ENCODE measurements at regions not wholly inside any gene's neighbourhood (a gene's known extent, or its start where the extent isn't known, plus 50 kb on each side); places are given as distances from the start of the nearest gene placed in this dataset.
"Not testable (repeated sequence)": the region's sequence is repeated elsewhere in the genome, so short reads cannot be mapped to it uniquely, and the experiment has no call there.

DNA sequence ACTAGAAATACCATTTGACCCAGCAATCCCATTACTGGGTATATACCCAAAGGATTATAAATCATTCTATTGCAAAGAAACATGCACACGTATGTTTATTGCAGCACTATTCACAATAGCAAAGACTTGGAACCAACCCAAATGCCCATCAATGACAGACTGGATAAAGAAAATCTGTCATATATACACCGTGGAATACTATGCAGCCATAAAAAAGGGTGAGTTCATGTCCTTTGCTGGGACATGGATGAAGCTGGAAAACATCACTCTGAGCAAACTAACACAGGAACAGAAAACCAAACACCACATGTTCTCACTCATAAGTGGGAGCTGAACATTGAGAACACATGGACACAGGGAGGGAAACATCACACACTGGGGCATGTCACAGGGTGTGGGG, 180.7 kb upstream of the IRX4 start:
- DNase-seq: not testable (repeated sequence)

DNA sequence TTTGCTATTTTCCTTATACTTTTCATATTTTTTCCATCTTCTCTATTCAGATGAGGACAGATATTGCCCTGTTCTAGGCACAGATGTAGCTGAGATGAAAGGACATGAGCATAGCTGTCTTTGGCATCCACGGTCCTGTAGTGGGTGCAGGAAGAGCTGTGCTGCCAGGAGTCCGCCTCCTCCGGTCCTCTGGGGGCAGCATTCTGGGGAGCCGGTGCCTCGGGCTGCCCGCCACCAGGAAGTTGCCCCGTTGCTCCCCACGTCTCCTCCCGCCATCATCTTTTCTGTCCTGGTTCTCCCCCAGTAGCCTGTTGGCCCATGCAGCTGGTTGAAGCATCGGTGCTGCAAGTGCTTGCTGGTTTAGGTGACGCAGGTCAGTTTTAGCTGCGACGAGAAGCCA, 170.0 kb upstream of the IRX4 start:
- no peak for DNase-seq

DNA sequence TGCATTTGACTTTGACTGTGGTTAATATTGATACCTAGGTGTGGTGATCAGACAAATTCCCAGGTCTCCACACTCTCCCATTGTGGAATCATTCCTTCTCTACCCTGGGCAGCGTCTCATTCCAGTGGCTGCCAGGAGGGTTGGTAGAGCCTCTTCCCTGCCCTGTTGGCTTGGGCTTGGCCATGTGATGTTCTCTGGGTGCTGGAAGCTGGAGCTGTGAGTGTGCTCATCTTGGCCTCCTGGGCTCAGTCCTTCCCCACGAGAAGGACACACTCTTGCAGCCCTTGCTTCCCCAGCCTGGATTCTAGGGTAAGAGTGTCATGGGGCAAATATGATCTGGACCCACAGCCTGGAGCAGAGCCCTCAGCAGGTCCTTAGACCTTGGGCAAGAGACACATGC, 167.2 kb upstream of the IRX4 start:
- DNase-seq: no peak

- DNase-seq: no peak
These were observed 165.9 kb upstream of the IRX4 start for GRCh38 chr5:2048664-2049063.

- DNase-seq: no peak
These were observed 164.7 kb upstream of the IRX4 start for GRCh38 chr5:2047341-2047927.

DNA sequence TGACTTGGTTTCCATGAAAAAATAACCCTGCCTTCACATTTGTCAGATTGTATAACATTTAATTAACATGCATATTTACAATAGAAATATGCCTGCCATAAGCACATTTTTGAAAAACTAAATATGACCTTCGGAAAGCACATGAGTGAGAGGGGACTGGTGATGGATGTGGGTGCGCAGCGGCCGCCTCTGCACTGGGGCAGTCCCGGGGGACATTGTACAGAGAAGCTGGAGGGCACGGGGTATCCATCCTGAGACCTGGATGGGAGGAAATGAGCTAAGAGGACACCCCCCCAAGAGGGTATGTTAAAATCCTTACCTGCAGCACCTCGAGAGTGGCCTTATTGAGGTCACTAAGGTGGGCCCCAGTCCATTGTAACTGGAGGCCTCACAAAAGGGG, 161.3 kb upstream of the IRX4 start:
- DNase-seq: no peak

- DNase-seq: no peak
These were observed 156.4 kb upstream of the IRX4 start for GRCh38 chr5:2039180-2039531.

GRCh38 chr5:2038321-2039179, 155.8 kb upstream of the IRX4 start:
- peak; percentile 44 for DNase-seq

DNA sequence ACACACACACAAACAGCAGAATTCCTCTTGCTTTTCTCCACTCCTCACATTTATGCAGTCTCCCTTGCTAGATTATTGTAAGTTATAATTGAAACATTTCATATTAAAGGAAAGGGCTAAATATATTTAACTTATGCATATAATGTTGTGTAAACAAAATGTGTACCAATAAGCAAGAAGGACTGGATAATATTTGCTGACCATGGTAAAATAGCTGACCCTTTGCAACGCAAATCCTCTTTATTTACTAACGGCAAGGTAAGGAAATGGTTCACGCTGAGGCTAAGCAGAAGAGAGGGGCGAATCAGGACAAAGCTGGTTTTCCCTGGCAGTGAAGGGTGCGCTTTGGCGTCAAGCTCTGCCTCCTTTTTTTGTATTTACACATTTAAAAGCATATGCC, 154.2 kb upstream of the IRX4 start:
- no peak for DNase-seq

DNA sequence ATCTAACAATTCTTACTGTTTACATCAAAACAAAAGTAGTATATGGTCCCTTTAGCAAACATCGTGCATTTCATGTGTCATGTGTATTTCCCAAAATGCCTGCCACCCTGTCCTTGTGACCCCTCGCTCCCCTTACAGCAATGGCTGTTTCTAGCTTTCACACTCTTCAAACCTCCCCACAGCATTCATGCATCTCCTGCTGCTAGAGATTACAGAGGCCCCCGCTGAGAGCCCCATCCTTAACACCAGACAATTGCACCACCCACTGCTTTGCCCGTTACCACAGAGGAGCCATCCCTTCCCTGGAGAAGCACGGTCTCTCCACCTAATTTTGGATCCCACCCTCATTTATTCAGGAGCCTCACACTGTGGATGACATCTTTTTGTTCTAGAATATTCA, 149.7 kb upstream of the IRX4 start:
- no peak for DNase-seq

GRCh38 chr5:2031581-2031980, 148.9 kb upstream of the IRX4 start:
- no peak for DNase-seq

GRCh38 chr5:2030131-2030530, 147.4 kb upstream of the IRX4 start:
- DNase-seq: no peak

DNA sequence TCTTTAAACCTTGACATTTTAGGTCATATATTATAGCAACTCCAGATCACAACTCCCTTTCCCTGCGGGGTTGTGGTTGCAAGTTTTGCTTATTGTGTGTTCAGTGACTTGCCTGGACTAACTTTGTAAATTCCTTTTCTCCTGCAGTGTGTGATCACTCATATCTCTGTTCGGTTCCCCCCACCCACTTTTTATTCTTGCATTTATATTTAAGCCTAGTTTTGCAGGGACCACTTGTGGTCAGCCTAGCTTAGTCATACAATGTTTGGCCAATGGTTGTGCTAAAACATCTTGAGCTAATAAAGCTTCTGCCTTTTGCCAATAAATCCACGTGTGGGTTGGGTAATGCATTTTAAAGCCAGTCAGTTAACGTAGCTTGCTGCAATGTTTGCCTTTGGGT, 146.5 kb upstream of the IRX4 start:
- no peak for DNase-seq

DNA sequence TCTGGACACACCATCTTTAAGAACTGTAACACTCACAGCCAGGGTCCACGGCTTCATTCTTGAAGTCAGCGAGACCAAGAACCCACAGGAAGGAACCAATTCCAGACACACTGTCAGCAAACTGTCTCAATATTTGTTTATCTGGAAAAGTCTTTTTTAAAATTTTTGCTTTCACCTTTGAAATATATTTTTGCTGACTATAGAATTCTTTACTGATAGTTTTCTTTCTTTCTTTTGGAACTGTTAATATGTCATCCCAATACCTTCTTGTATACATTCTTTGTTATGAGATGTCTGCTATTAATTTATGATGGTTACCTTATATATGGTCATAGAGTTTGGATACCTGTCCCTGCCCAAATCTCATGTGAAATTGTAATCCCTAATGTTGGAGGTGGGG, 145.1 kb upstream of the IRX4 start:
- no peak for DNase-seq

DNA sequence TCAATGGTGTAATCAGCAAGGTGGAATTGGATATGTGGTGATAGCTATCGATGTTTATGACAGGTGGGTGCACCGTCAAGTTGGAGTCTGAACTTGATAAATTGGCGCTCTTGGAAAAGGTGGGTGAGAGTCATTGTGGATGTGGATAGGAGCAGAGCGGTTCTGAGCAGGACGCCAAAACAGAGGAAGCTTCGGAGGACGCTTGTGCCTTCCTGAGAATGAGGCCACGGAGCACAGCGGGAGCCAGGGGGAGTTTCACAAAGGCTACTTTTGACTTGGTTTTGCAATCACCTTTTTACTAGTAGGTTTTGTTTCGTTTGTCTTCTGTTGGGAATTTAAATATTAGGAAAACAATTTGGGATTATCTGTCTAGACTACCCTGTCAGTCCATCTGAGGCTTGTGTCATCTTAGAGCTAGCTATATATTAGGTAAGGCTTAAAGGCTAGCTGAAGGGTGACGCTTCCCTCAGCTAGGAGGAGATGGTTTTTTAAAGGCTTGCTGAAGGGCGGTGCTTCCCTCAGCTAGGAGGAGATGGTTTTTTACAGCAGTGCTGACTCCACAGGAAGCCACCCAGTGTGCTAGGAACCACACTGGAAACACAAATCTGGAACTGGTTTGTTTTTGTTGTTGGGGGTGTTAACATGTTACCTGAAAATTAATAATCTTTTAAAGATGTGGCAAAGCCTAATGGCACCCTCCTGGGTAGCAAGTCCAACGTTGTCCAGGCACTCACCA, 142.4 kb upstream of the IRX4 start:
- no peak for DNase-seq

DNA sequence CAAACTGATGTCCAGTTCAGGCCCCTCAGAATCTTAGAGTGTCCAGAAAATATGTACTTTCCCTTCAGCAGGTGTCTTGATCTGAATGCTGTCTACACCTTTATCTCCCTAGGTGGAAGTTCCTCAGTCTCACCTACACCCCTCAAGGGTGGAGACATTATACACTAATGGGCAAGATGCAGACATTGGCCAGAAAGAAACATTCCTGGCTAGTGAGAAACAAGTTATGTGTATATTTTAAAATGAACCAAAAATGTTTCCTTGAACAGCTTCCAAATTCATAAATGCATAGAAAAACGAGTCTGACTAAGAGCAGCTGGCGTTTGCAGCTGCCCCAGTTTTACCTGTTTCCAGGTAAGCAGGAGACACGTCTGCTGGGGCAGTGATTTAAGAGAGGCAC, 140.5 kb upstream of the IRX4 start:
- no peak for DNase-seq

DNA sequence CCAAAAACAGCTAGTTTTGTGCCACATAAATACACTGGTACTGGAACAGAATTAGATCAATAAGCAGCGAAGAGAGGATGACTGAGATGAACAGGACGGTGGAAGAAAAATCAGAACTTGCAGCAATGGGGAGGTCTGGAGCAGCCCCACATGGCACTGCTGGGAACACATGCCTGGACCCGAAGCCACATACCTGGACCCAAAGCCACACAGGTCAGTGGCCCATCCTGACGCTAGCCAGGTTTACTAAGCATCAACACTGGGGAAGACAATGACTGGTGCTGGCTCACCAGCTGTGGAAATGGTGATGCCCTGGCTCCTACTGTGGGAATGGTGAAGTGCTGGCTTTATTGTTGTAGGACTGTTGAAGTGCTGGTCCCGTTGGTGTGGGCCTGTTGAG, 139.7 kb upstream of the IRX4 start:
- DNase-seq: no peak

GRCh38 chr5:2021484-2022176, 138.9 kb upstream of the IRX4 start:
- no peak for DNase-seq

DNA sequence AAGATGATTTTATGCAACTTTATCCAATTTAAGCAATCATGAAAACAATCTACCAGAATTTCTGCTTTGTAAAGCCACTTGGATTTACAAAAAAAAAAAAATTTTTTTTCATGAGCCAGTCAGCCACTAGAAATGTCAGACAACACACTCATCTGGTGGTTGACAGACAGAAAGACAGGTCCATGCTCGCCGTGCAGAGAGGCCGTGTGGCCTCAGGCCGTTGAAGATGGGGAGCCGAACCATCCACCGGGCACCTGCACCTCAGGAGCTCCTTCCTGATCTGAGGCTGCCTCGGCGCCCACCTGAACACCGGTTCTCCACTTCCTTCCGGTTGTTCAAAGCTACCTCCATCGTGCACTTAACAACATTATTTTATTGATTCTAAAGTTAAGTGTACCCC, 138.0 kb upstream of the IRX4 start:
- DNase-seq: no peak

- no peak for DNase-seq
These were observed 137.0 kb upstream of the IRX4 start for GRCh38 chr5:2019716-2020115.

DNA sequence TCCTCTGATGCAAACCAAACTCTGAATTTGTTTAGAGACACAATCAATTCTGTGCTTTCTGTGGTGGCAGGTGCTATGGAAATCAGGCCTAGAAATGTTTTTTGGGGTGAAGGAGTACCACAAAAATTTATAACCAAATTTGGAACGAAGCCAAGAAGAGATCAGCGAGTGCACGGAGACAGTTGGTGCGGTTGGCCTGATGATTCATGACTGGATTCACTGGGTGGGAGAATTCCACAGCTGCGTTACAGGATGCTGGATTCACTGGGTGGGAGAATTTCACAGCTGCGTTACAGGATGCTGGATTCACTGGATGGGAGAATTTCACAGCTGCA, 135.6 kb upstream of the IRX4 start:
- DNase-seq: no peak

- DNase-seq: peak; percentile 37
These were observed 135.0 kb upstream of the IRX4 start for GRCh38 chr5:2017540-2018389.

DNA sequence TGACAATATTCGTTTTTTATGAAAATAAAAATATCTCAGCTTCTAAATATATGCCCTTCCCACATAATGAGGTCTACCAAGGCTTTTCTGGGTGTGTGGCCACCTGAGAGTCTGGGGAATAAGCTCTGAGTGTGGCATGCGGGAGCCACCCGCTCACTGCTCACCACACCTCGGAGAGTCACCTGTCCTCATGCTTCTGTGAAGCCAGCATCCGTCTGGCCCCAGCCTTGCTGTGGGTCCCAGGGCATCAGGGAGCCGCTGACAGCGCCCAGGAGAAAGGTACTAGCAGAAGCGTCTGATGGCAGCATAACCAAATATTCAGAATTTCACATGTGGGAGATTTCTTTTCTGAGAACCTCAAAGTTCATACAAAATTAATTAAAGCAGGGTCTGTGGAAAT, 133.2 kb upstream of the IRX4 start:
- no peak for DNase-seq

All from CD4-positive, alpha-beta T cell treated with Interleukin-17A for 1 hour (primary cell).